ENCODE measurements at regions not wholly inside any gene's neighbourhood (a gene's known extent, or its start where the extent isn't known, plus 50 kb on each side); places are given as distances from the start of the nearest gene placed in this dataset.
"Not testable (repeated sequence)": the region's sequence is repeated elsewhere in the genome, so short reads cannot be mapped to it uniquely, and the experiment has no call there.

DNA sequence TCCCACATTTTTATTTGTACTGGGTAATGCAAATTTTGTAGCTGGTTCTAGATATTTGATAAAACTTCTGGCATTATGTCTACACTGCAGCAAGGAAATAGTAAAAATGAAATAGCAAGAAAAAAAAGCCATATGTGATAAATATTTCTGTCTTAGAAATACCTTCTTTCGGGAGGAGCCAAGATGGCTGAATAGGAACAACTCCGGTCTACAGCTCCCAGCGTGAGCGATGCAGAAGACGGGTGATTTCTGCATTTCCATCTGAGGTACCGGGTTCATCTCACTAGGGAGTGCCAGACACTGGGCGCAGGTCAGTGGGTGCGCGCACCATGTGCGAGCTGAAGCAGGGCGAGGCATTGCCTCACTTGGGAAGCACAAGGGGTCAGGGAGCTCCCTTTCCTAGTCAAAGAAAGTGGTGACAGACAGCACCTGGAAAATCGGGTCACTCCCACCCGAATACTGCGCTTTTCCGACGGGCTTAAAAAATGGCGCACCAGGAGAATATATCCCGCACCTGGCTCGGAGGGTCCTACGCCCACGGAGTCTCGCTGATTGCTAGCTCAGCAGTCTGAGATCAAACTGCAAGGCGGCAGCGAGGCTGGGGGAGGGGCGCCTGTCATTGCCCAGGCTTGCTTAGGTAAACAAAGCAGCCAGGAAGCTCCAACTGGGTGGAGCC, 461.4 kb downstream of the ZWINT start:
- not testable (repeated sequence) for TF ChIP-seq POLR2A (IDR thresholded peaks at IDR 0.05); POLR2AphosphoS5 (IDR thresholded peaks at IDR 0.05; ENCODE audit: insufficient read depth in 1 of 2, low read depth in 1 of 2)
- TF ChIP-seq, protein P1, sequence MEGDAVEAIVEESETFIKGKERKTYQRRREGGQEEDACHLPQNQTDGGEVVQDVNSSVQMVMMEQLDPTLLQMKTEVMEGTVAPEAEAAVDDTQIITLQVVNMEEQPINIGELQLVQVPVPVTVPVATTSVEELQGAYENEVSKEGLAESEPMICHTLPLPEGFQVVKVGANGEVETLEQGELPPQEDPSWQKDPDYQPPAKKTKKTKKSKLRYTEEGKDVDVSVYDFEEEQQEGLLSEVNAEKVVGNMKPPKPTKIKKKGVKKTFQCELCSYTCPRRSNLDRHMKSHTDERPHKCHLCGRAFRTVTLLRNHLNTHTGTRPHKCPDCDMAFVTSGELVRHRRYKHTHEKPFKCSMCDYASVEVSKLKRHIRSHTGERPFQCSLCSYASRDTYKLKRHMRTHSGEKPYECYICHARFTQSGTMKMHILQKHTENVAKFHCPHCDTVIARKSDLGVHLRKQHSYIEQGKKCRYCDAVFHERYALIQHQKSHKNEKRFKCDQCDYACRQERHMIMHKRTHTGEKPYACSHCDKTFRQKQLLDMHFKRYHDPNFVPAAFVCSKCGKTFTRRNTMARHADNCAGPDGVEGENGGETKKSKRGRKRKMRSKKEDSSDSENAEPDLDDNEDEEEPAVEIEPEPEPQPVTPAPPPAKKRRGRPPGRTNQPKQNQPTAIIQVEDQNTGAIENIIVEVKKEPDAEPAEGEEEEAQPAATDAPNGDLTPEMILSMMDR (IDR thresholded peaks at IDR 0.05) = not testable (repeated sequence)

Data from vagina (tissue), 2 donors.